Fibroblast of peridontal ligament (primary cell): ENCODE measurements at regions not wholly inside any gene's neighbourhood (a gene's known extent, or its start where the extent isn't known, plus 50 kb on each side); places are given as distances from the start of the nearest gene placed in this dataset.

Experiments
- DNase-seq: peaks from one replicate; pipeline ENCODE4 v3.0.0-alpha.2; 2010; ENCODE audit errors: extremely low read depth

GRCh38 chr1:80994934-80995333 lies 805.8 kb upstream of the ADGRL2 start:
- DNase-seq = peak; percentile 1

DNA sequence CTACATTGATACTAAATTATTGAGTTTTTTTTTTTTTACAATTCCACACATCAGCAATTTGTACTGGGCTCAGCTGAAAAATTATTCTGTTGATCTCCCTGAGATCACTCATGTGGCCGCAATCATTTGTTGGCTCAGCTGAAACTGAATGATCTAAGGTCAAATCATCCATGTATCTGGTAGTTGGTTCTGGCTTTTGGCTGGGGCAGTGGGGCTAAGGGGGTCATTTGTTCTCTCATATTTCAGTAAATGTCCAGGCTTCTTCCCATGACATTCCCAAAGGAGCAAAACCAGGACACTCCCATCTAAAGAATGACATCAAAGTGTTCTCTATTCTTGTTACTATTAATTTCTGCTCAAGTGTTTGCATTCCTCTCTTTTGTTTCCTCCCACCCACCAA lies 806.7 kb upstream of the ADGRL2 start:
- no peak for DNase-seq

DNA sequence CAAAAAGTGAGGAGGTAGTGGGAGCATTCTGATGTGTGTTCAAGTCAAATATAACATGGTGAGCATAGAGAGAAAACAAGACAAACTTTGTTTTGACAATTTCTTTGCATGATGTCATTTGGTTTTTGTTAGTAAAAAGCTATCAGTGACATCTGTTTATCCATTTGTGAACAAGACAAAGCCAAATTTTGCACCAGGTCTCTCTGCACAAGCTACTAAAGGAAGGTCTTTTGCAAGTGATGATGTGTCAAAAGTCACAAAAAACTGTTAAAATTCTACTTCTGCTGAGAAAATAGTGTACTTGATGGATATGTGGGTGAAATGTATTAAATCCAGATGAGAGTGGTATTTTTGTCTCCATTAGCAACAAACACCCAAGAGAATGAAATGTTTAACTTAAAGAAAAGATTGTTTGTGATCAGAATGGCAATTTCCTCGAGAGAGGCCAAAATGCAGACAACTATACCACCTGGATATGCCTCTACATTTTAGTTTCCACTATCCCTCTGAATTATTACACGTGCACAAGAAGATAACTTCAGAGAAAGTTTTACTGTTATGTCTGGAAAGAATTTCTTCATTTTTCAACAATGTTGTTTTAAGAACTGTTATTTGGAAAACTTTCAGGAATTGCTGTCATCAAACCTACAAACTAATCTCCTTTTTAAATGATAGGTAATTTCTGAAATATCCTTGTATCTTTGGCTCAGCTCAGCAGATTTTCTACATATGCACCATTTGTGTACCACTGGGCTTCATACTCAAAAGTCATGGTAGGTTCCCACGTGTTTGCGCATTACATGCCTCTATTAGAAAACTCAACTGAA lies 807.4 kb upstream of the ADGRL2 start:
- peak; percentile 2 for DNase-seq

GRCh38 chr1:80989455-80989854 lies 811.3 kb upstream of the ADGRL2 start:
- DNase-seq = no peak

DNA sequence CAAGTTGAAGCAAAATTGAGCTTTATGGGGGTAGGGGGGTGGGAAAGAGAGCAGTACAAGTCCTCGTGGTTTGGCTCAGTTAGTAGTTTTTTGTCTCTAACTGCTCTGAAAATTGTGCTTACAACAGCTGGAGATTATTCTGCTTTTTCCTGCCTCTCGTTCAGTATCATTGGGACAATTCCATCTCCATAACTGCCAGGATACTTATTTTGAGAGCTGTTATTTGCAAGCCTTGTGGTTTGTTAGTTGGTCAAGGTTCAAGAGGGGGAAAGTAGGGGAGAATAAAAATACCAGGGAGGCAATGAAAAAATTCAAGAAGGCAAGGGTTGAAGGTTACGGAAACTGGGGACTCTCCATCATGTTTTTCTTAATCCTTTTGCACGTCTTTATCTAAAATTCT lies 811.8 kb upstream of the ADGRL2 start:
- DNase-seq = peak; percentile 37

GRCh38 chr1:80987824-80988223 lies 812.9 kb upstream of the ADGRL2 start:
- no peak for DNase-seq

DNA sequence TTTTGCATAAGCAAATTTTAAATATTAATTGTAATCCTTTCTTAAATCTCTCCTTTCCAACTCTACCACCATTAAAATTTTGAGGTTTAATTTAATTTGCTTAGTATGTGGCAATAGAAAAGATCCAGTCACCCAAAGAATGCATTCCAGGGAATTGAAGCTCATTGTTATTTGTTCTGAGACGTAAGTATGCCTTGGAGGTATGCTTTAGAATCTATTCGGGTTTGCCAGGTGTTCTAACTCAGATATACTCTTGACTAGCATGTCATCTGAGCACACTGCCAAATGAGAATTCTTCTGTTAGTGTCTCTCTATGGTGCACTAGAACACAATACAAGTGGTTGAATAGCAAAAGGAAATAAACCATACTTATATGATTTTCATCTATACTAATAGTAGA lies 813.6 kb upstream of the ADGRL2 start:
- DNase-seq = no peak

- no peak for DNase-seq
These were observed 817.9 kb upstream of the ADGRL2 start for GRCh38 chr1:80982831-80983230.

DNA sequence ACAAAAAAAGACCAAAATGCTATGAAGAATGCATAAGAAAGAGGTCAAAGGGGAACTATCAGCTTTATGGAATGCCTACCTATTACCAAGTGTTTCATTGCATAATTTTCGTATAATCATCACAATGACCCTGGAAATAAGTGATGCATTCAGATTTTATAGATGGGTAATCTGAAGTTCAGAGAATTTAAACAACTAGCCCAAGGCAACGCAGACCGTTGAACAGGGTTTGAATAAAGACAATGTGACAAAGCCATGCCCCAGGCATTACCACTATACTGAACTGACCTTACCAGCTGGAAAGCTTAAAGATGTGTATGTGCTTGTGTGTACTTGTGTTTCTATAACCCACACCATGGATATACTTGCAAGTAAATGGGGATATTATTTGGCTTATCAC lies 827.6 kb upstream of the ADGRL2 start:
- no peak for DNase-seq

- DNase-seq = no peak
These were observed 834.5 kb upstream of the ADGRL2 start for GRCh38 chr1:80966266-80966665.

DNA sequence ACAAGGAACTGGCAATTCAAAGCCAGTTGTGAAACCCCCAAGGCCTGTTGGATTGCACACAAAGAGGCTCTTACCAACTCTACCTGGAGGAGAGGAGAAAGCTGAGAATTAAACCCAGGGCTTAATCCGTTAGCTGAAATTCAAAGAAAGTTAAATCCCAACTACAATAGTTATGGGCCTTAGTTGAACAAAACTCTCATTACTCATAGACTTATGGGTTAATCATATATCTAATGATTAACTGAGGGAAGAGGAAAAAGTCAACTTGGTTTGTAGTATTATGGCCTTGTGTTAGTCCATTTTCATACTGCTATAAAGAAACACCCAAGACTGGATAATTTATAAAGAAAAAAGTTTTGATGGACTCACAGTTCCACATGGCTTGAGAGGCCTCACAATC lies 838.2 kb upstream of the ADGRL2 start:
- no peak for DNase-seq

GRCh38 chr1:80961464-80962190 lies 839.1 kb upstream of the ADGRL2 start:
- DNase-seq = no peak

DNA sequence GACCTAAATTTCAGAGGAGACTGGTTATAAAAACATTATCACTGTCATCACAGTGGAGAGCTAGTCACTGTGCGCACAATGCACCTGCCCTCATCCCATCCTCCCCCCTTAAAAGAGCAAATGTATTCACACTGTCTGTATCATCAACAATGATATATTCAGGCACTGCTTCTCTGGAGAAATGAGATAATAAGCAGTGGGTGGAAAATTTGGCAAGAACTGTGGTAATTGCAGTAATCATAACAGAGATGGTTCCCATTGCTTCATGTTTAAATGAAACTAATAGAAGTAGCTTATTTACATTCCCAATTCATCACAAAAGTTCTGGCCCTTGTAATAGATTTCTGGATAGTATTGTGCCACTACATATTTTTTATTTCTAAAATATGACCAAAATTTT lies 867.4 kb upstream of the ADGRL2 start:
- DNase-seq = no peak

GRCh38 chr1:80931178-80931577 lies 869.6 kb upstream of the ADGRL2 start:
- DNase-seq = no peak

DNA sequence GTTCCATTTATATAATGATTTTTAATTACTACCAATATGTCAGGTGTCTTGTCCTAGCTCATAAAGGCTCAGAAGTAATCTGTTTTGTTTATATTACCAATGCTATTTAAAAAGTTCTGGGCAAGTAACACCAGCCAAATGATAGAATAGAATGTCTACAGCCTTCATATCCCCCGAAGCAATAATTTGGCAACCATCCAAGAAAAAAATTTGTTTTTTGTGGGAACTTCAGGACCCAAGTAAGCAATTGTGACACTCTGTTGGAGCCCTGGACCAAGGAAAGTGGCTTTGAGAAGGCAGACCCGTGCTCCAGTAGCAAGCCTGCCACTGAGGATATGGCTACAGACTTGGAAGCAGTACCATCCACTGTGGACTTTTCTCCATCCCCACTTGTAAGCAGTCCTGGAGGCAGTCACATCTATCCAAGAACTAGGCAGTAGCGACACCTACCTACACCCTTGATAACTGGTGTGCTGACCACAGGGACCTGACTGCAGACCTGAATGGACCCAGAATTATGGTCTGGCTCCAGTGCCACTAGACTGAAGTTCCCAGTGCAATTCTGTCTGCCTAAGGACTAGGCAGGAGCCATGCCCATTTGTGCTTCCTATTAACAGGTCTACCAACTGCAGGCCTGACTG lies 870.7 kb upstream of the ADGRL2 start:
- no peak for DNase-seq

GRCh38 chr1:80926531-80926930 lies 874.2 kb upstream of the ADGRL2 start:
- no peak for DNase-seq

DNA sequence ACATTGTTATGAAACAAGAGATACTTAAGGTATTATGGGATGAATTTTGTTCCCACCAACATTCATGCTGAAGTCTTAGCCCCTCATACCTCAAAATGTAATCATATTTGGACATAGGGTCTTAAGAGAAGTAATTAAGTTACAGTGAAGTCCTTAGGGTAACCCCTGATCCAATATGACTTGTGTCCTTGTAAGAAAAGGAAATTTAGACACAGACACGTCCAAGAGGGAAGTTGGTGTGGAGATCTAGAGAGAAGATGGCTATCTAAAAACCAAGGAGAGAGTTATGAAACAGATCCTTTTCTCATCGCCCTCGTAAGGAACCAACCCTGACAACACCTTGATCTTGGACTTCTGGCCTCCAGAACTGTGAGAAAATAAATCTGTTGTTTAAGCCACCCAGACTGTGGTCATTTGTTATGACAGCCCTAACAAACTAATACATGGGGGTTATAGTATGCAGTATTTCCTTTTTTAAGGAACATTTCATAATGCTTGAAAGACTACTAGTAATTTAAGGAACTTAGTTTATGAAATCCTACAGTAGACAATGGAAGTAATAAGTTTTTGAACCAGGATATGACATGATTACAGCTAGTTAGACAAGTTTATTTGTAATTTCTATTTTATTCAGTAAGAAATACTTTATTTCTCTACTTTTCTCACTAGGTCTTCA lies 875.5 kb upstream of the ADGRL2 start:
- no peak for DNase-seq

DNA sequence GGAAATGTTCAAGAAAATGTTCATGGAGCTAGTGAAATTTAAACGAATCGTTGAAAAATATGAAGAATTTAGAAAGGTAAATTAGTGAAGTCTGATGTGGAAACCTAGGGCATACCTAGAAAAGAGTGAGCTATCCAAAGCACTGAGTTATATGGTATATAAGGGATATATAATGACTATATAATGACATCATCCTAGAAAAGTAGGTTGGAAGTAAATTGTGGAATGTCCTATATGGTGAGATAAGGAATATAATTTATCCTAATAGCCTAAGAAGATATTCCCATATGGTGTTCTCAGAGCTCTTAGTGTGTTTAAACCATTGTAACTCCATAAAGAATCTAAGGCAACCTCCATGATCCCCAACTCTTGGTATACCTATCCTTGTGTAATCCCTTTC lies 876.4 kb upstream of the ADGRL2 start:
- DNase-seq = no peak

- no peak for DNase-seq
These were observed 877.8 kb upstream of the ADGRL2 start for GRCh38 chr1:80922906-80923305.

DNA sequence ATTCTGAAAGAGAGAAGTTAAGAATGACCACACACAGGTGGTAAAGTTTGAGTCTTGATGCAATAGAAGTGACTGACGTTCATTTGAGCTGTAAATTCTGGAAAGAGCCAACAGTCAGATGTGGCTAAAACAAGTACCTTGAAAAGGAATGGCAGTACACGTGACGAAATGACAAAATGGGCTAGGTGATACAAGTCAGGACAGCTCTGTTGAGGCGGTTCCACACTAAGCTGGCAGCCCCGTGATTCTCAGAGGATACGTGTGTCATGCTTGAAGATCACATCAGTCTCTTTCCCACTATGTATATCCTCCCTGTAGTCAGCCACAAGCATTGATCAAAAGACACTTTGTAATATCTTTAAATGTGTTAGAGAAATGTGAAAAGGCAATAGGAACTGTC lies 881.3 kb upstream of the ADGRL2 start:
- DNase-seq = no peak

DNA sequence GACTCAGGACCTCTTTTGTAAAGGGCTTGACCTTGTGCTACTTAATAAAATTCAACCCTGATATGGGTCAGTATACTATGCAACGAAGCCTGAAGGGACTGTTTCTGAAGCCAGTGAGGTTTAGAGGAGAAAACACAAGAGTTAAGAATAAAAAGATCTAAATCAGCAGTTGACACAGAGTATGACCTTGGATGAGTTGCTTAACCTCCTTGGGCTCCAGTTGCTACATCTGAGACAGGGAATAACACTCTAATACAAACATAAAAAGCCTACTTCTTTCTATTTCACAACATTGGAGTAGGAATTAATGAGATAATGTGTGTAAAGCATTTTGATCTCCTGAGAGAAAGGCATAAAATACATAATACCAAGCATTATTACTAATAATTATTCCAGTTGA lies 882.4 kb upstream of the ADGRL2 start:
- no peak for DNase-seq

DNA sequence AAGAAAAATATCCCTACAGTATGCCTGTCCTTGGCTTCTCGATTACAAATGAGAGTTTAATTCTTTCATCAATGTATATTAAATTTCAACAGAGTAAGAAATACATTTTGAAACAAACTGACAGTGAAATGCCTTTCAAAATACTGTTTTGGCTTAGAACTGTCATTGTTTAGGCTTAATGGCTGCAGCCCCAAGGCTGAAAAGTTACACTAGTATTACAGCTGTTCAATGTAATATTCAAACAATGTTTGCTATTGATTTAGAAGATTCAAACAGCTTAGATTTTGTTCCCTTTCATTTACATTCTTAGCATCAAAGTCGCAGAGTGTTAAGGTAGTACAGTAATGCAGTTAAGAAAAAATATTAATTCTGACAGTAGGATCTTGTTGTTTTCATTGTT lies 882.9 kb upstream of the ADGRL2 start:
- DNase-seq = no peak
